ENCODE measurements at regions not wholly inside any gene's neighbourhood (a gene's known extent, or its start where the extent isn't known, plus 50 kb on each side); places are given as distances from the start of the nearest gene placed in this dataset.

- no peak overlapping the region for H3K4me3 ChIP-seq (ENCODE audit: low read length)
- H3K4me2 ChIP-seq (ENCODE audit: low read depth, low read length) = no peak overlapping the region
- no peaks in the 10 kb centered on the region for H3K9me3 ChIP-seq (replicated peaks; ENCODE audit: insufficient read depth, low read length)
- no peaks in the 10 kb centered on the region for H3F3A ChIP-seq (ENCODE audit: insufficient read depth, low read length)
- no peak for DNase-seq
- no peaks in the 10 kb centered on the region for H3K27me3 ChIP-seq (replicated peaks; ENCODE audit: insufficient read depth, low read length)
- H3K9ac ChIP-seq (ENCODE audit: low read length) = no peak overlapping the region
- no peak overlapping the region for H3K27ac ChIP-seq (ENCODE audit: low read length)
- no peaks in the 10 kb centered on the region for H3K4me1 ChIP-seq (ENCODE audit: low read length)
- no peaks in the 10 kb centered on the region for H4K20me1 ChIP-seq (ENCODE audit: insufficient read depth, low read length)
- H3K36me3 ChIP-seq (replicated peaks; ENCODE audit: insufficient read depth, low read length) = no peaks in the 10 kb centered on the region
- H2AFZ ChIP-seq (ENCODE audit: low read length) = no peak overlapping the region
- H3K9me2 ChIP-seq (replicated peaks; ENCODE audit: insufficient read depth, low read length) = no peaks in the 10 kb centered on the region
- no peaks in the 10 kb centered on the region for H3K79me2 ChIP-seq (ENCODE audit: low read length)
- TF ChIP-seq EZH2phosphoT487 (IDR thresholded peaks at IDR 0.05; ENCODE audit: low read length) = no peak
- no peak for TF ChIP-seq CTCF (IDR thresholded peaks at IDR 0.05; ENCODE audit: low read length)
- no peak for TF ChIP-seq EZH2 (optimal IDR thresholded peaks at IDR 0.05; ENCODE audit: low read depth, low read length)
Observed at GRCh38 chr5:2582106-2582505, 169.4 kb downstream of the IRX2 start.

DNA sequence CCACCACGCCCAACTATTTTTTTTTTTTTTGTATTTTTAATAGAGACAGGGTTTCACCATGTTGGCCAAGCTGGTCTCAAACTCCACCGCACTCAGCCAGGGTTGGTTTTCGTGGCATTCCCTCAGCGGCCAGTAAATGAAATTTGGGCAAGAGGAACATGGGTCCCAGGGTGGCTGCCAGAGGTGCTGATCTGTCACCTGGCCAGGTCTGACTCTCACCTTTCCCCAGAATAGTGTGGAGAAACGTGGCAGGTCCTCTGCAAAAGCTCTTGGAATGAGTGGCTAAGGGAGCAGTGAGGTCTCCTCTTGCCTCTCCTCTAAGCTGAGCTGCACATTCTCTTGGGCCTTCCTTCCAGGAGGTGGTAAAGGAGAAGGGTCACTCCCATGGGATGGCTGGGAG, 170.1 kb downstream of the IRX2 start:
- no peaks in the 10 kb centered on the region for H3K27me3 ChIP-seq (replicated peaks; ENCODE audit: insufficient read depth, low read length)
- no peak overlapping the region for H3K9ac ChIP-seq (ENCODE audit: low read length)
- no peak overlapping the region for H3K4me3 ChIP-seq (ENCODE audit: low read length)
- H3K9me2 ChIP-seq (replicated peaks; ENCODE audit: insufficient read depth, low read length) = no peaks in the 10 kb centered on the region
- H3K9me3 ChIP-seq (replicated peaks; ENCODE audit: insufficient read depth, low read length) = no peaks in the 10 kb centered on the region
- no peaks in the 10 kb centered on the region for H3K79me2 ChIP-seq (ENCODE audit: low read length)
- no peaks in the 10 kb centered on the region for H3K36me3 ChIP-seq (replicated peaks; ENCODE audit: insufficient read depth, low read length)
- H3K4me1 ChIP-seq (ENCODE audit: low read length) = no peaks in the 10 kb centered on the region
- no peak overlapping the region for H3K4me2 ChIP-seq (ENCODE audit: low read depth, low read length)
- H4K20me1 ChIP-seq (ENCODE audit: insufficient read depth, low read length) = no peaks in the 10 kb centered on the region
- TF ChIP-seq EZH2 (optimal IDR thresholded peaks at IDR 0.05; ENCODE audit: low read depth, low read length) = no peak
- TF ChIP-seq CTCF (IDR thresholded peaks at IDR 0.05; ENCODE audit: low read length) = no peak
- no peaks in the 10 kb centered on the region for H3F3A ChIP-seq (ENCODE audit: insufficient read depth, low read length)
- H2AFZ ChIP-seq (ENCODE audit: low read length) = no peak overlapping the region
- H3K27ac ChIP-seq (ENCODE audit: low read length) = no peak overlapping the region
- DNase-seq = no peak

- no peaks in the 10 kb centered on the region for H4K20me1 ChIP-seq (ENCODE audit: insufficient read depth, low read length)
- no peaks in the 10 kb centered on the region for H3F3A ChIP-seq (ENCODE audit: insufficient read depth, low read length)
- no peaks in the 10 kb centered on the region for H3K9me3 ChIP-seq (replicated peaks; ENCODE audit: insufficient read depth, low read length)
- H2AFZ ChIP-seq (ENCODE audit: low read length) = no peak overlapping the region
- no peaks in the 10 kb centered on the region for H3K79me2 ChIP-seq (ENCODE audit: low read length)
- H3K27ac ChIP-seq (ENCODE audit: low read length) = no peak overlapping the region
- H3K9me2 ChIP-seq (replicated peaks; ENCODE audit: insufficient read depth, low read length) = no peaks in the 10 kb centered on the region
- H3K4me2 ChIP-seq (ENCODE audit: low read depth, low read length) = no peak overlapping the region
- TF ChIP-seq EZH2 (optimal IDR thresholded peaks at IDR 0.05; ENCODE audit: low read depth, low read length) = no peak
- TF ChIP-seq CTCF (IDR thresholded peaks at IDR 0.05; ENCODE audit: low read length) = no peak; the same call in 1 of the 2 replicates
- no peak for DNase-seq
- no peaks in the 10 kb centered on the region for H3K4me1 ChIP-seq (ENCODE audit: low read length)
- H3K9ac ChIP-seq (ENCODE audit: low read length) = no peak overlapping the region
- no peak overlapping the region for H3K4me3 ChIP-seq (ENCODE audit: low read length)
- H3K27me3 ChIP-seq (replicated peaks; ENCODE audit: insufficient read depth, low read length) = no peaks in the 10 kb centered on the region
- no peaks in the 10 kb centered on the region for H3K36me3 ChIP-seq (replicated peaks; ENCODE audit: insufficient read depth, low read length)
Observed at GRCh38 chr5:2579126-2579525, 172.4 kb downstream of the IRX2 start.
